ENCODE measurements at regions not wholly inside any gene's neighbourhood (a gene's known extent, or its start where the extent isn't known, plus 50 kb on each side); places are given as distances from the start of the nearest gene placed in this dataset.

GRCh38 chr13:50071379-50071778 is 56.1 kb downstream of the KCNRG start:
- H3K27ac ChIP-seq, result no peak overlapping the region
- DNase-seq (ENCODE audit: low read depth in 1 of 2, low spot score in 2 of 2), result peak in 1 of 2 experiments; percentile 20
- peaks cover 18% of the 10 kb centered on the region for H3K4me1 ChIP-seq (replicated peaks)
- no peaks in the 10 kb centered on the region for H3K27me3 ChIP-seq (replicated peaks)
- H3K4me3 ChIP-seq, result no peak overlapping the region
- peaks cover 73% of the 10 kb centered on the region for H3K36me3 ChIP-seq
- H3K9me3 ChIP-seq (replicated peaks), result no peaks in the 10 kb centered on the region

- peaks cover 63% of the 10 kb centered on the region for H3K36me3 ChIP-seq
- peaks cover 18% of the 10 kb centered on the region for H3K4me1 ChIP-seq (replicated peaks)
- no peak for DNase-seq (ENCODE audit: low read depth in 1 of 2, low spot score in 2 of 2)
- H3K27ac ChIP-seq, result peak overlapping the region; percentile 29
- H3K27me3 ChIP-seq (replicated peaks), result no peaks in the 10 kb centered on the region
- no peak overlapping the region for H3K4me3 ChIP-seq
- no peaks in the 10 kb centered on the region for H3K9me3 ChIP-seq (replicated peaks)
Observed at GRCh38 chr13:50072676-50073075, 57.4 kb downstream of the KCNRG start.

- Histone ChIP-seq H3K9me3 (replicated peaks) (no peaks in the 10 kb centered on the region), H3K27ac (0 out of 2 replicates have a peak overlapping the region, but pooled peaks have one; percentile 20), H3K4me3 (no peak overlapping the region), H3K27me3 (replicated peaks) (no peaks in the 10 kb centered on the region), H3K36me3 (peaks cover 56% of the 10 kb centered on the region), H3K4me1 (replicated peaks) (peaks cover 18% of the 10 kb centered on the region)
- no peak for DNase-seq (ENCODE audit: low read depth in 1 of 2, low spot score in 2 of 2)
Observed at GRCh38 chr13:50073340-50073739, 58.1 kb downstream of the KCNRG start.

GRCh38 chr13:50074843-50075242 is 59.6 kb downstream of the KCNRG start:
- DNase-seq (ENCODE audit: low read depth in 1 of 2, low spot score in 2 of 2), result no peak
- Histone ChIP-seq H3K9me3 (replicated peaks) (no peaks in the 10 kb centered on the region), H3K27ac (peak overlapping the region; percentile 21; the same call in 1 of the 2 replicates), H3K4me3 (no peak overlapping the region), H3K27me3 (replicated peaks) (no peaks in the 10 kb centered on the region), H3K36me3 (peaks cover 48% of the 10 kb centered on the region), H3K4me1 (replicated peaks) (peaks cover 18% of the 10 kb centered on the region)

- H3K27ac ChIP-seq, result 0 out of 2 replicates have a peak overlapping the region, but pooled peaks have one; percentile 2
- peaks cover 50% of the 10 kb centered on the region for H3K36me3 ChIP-seq
- no peak overlapping the region for H3K4me3 ChIP-seq
- DNase-seq (ENCODE audit: low read depth in 1 of 2, low spot score in 2 of 2), result peak in 1 of 2 experiments; percentile 45
- no peaks in the 10 kb centered on the region for H3K27me3 ChIP-seq (replicated peaks)
- peaks cover 18% of the 10 kb centered on the region for H3K4me1 ChIP-seq (replicated peaks)
- no peaks in the 10 kb centered on the region for H3K9me3 ChIP-seq (replicated peaks)
Observed at GRCh38 chr13:50075619-50076097, 60.4 kb downstream of the KCNRG start.

- H3K27ac ChIP-seq, result peak overlapping the region; percentile 99
- no peak for DNase-seq (ENCODE audit: low read depth in 1 of 2, low spot score in 2 of 2)
- H3K4me1 ChIP-seq (replicated peaks), result peaks cover 11% of the 10 kb centered on the region
- H3K36me3 ChIP-seq, result peaks cover 45% of the 10 kb centered on the region
- no peaks in the 10 kb centered on the region for H3K9me3 ChIP-seq (replicated peaks)
- H3K4me3 ChIP-seq, result no peak overlapping the region
- no peaks in the 10 kb centered on the region for H3K27me3 ChIP-seq (replicated peaks)
Observed at GRCh38 chr13:50077431-50077830, 62.2 kb downstream of the KCNRG start.

- H3K36me3 ChIP-seq, result peaks cover 42% of the 10 kb centered on the region
- DNase-seq (ENCODE audit: low read depth in 1 of 2, low spot score in 2 of 2), result peak in 1 of 2 experiments; percentile 37
- H3K27ac ChIP-seq, result peak overlapping the region; percentile 99
- peaks cover 10% of the 10 kb centered on the region for H3K4me1 ChIP-seq (replicated peaks)
- H3K9me3 ChIP-seq (replicated peaks), result no peaks in the 10 kb centered on the region
- peak overlapping the region; percentile 77 for H3K4me3 ChIP-seq
- no peaks in the 10 kb centered on the region for H3K27me3 ChIP-seq (replicated peaks)
Observed at GRCh38 chr13:50078231-50078894, 63.1 kb downstream of the KCNRG start.

- Histone ChIP-seq H3K27ac (peak overlapping the region; percentile 99), H3K9me3 (replicated peaks) (no peaks in the 10 kb centered on the region), H3K27me3 (replicated peaks) (no peaks in the 10 kb centered on the region), H3K36me3 (peaks cover 35% of the 10 kb centered on the region), H3K4me1 (replicated peaks) (peaks cover 6% of the 10 kb centered on the region), H3K4me3 (peak overlapping the region; percentile 77)
- peak in 1 of 2 experiments; percentile 36 for DNase-seq (ENCODE audit: low read depth in 1 of 2, low spot score in 2 of 2)
Observed at GRCh38 chr13:50078895-50079654, 63.8 kb downstream of the KCNRG start.

GRCh38 chr13:50079655-50080202 is 64.5 kb downstream of the KCNRG start:
- Histone ChIP-seq H3K27ac (peak overlapping the region; percentile 99), H3K4me1 (replicated peaks) (peaks cover 6% of the 10 kb centered on the region; the same call in 1 of the 2 replicates), H3K4me3 (peak overlapping the region; percentile 77), H3K27me3 (replicated peaks) (no peaks in the 10 kb centered on the region), H3K9me3 (replicated peaks) (no peaks in the 10 kb centered on the region), H3K36me3 (peaks cover 35% of the 10 kb centered on the region)
- DNase-seq (ENCODE audit: low read depth in 1 of 2, low spot score in 2 of 2), result no peak

- peak; percentile 45 to 66 for DNase-seq (ENCODE audit: low read depth in 1 of 2, low spot score in 2 of 2)
- peak overlapping the region; percentile 77 for H3K4me3 ChIP-seq
- no peaks in the 10 kb centered on the region for H3K27me3 ChIP-seq (replicated peaks)
- no peaks in the 10 kb centered on the region for H3K9me3 ChIP-seq (replicated peaks)
- peak overlapping the region; percentile 99 for H3K27ac ChIP-seq
- peaks cover 5% of the 10 kb centered on the region; the same call in 1 of the 2 replicates for H3K4me1 ChIP-seq (replicated peaks)
- peaks cover 29% of the 10 kb centered on the region for H3K36me3 ChIP-seq
Observed at GRCh38 chr13:50080203-50080910, 65.1 kb downstream of the KCNRG start.

- peak overlapping the region; percentile 77 for H3K4me3 ChIP-seq
- H3K27ac ChIP-seq, result peak overlapping the region; percentile 99
- no peaks in the 10 kb centered on the region for H3K27me3 ChIP-seq (replicated peaks)
- H3K36me3 ChIP-seq, result peaks cover 24% of the 10 kb centered on the region
- no peaks in the 10 kb centered on the region for H3K9me3 ChIP-seq (replicated peaks)
- H3K4me1 ChIP-seq (replicated peaks), result no peaks in the 10 kb centered on the region
- peak; percentile 66 for DNase-seq (ENCODE audit: low read depth in 1 of 2, low spot score in 2 of 2)
Observed at GRCh38 chr13:50080911-50081678, 65.9 kb downstream of the KCNRG start.

GRCh38 chr13:50081679-50082425 is 66.6 kb downstream of the KCNRG start:
- Histone ChIP-seq H3K9me3 (replicated peaks) (no peaks in the 10 kb centered on the region), H3K4me3 (peak overlapping the region; percentile 77), H3K27me3 (replicated peaks) (no peaks in the 10 kb centered on the region), H3K4me1 (replicated peaks) (no peaks in the 10 kb centered on the region), H3K36me3 (peaks cover 24% of the 10 kb centered on the region), H3K27ac (peak overlapping the region; percentile 99)
- DNase-seq (ENCODE audit: low read depth in 1 of 2, low spot score in 2 of 2), result peak; percentile 98

Data from SJSA1 (cell line).